Fibroblast of pulmonary artery (primary cell): ENCODE measurements at regions not wholly inside any gene's neighbourhood (a gene's known extent, or its start where the extent isn't known, plus 50 kb on each side); places are given as distances from the start of the nearest gene placed in this dataset.

ENCODE experiments used
- DNase-seq: peaks from one replicate; pipeline ENCODE4 v3.0.0-alpha.2; 2010; ENCODE audit warnings: low read depth
- H3K4me3 ChIP-seq: replicated peaks from 2 replicates; pipeline ENCODE4 v1.5.1; 2011; ENCODE audit warnings: low read depth, mild to moderate bottlenecking, control low read depth, low read length, moderate library complexity
- CTCF ChIP-seq: IDR thresholded peaks from 2 replicates; pipeline ENCODE4 v1.5.1; 2011; ENCODE audit warnings: mild to moderate bottlenecking, control low read depth, low read length, inconsistent platforms; ENCODE audit errors: missing control alignments

GRCh38 chr15:81784751-81785150, 261.1 kb downstream of the MEX3B start:
- no peak for DNase-seq
- H3K4me3 ChIP-seq: no peak overlapping the region
- TF ChIP-seq CTCF: no peak

GRCh38 chr15:81783586-81783985, 262.2 kb downstream of the MEX3B start:
- H3K4me3 ChIP-seq: no peak overlapping the region
- no peak for TF ChIP-seq CTCF
- no peak for DNase-seq

- no peak for TF ChIP-seq CTCF
- no peak for DNase-seq
- H3K4me3 ChIP-seq: no peak overlapping the region
Observed at GRCh38 chr15:81783076-81783475, 262.7 kb downstream of the MEX3B start.

GRCh38 chr15:81781395-81781794, 264.4 kb downstream of the MEX3B start:
- no peak overlapping the region for H3K4me3 ChIP-seq
- no peak for DNase-seq
- TF ChIP-seq CTCF: no peak

- no peak overlapping the region for H3K4me3 ChIP-seq
- no peak for DNase-seq
- TF ChIP-seq CTCF: no peak
Observed at GRCh38 chr15:81780966-81781365, 264.9 kb downstream of the MEX3B start.

GRCh38 chr15:81779181-81779580, 266.6 kb downstream of the MEX3B start:
- DNase-seq: no peak
- TF ChIP-seq CTCF: no peak
- H3K4me3 ChIP-seq: no peak overlapping the region

- no peak for TF ChIP-seq CTCF
- no peak overlapping the region for H3K4me3 ChIP-seq
- no peak for DNase-seq
Observed at GRCh38 chr15:81777546-81777945, 268.3 kb downstream of the MEX3B start.
